AG08396 (cell line): ENCODE measurements at regions not wholly inside any gene's neighbourhood (a gene's known extent, or its start where the extent isn't known, plus 50 kb on each side); places are given as distances from the start of the nearest gene placed in this dataset.
A peak's percentile ranks its signal among the peaks of the same experiment; 100 is the strongest.
"Not testable (repeated sequence)": the region's sequence is repeated elsewhere in the genome, so short reads cannot be mapped to it uniquely, and the experiment has no call there.

Source experiments
- DNase-seq: peaks from one replicate; pipeline ENCODE4 v3.0.0; 2012; ENCODE audit warnings: low spot score, mixed read lengths

DNA sequence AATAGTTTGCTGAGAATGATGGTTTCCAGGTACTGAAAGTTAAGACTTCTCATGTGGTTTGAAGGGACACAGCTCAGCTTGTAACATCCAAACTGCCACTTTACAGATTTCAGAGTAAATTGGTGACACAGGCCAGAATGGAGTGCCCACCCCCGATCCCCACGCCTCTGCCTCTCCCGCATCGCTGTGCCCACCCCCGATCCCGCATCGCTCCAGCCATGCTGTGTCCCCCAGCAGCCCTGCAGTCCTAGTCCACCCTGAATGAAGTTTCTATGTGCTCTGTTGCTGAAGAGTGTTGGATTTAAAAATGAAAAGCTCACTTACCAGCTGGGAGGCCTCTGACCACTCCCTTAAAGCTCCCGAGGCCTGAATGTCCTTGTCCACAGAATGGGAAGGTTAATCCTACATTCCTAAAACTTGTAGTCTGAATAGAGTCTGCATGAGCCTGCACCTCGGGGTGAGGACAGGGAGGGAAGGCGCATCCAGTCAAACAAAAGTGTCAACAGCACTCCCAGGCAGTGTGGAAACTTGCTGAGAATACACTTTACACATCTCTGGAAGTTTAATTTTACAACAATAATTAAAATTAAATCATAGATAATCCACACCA lies 176.4 kb upstream of the ID2 start:
- no peak for DNase-seq

DNA sequence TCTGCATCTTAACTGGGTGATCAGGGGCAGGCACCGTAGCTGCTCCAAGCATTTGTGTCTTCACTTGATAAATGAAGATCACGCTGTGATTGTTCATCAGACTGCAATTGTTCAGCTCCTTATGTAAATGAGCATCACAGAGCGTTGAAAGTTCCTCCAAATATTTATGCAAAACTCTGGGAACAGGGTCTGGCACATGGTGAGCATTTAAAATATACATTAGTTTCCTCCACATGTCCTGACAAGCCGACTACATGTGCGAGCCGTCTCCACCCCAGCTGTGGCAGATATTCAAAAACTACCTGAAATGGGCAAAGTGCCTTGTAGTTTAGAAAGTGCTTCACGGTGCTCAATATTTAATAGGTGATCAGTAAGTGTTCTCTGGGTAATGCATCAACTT lies 175.1 kb upstream of the ID2 start:
- DNase-seq: no peak

DNA sequence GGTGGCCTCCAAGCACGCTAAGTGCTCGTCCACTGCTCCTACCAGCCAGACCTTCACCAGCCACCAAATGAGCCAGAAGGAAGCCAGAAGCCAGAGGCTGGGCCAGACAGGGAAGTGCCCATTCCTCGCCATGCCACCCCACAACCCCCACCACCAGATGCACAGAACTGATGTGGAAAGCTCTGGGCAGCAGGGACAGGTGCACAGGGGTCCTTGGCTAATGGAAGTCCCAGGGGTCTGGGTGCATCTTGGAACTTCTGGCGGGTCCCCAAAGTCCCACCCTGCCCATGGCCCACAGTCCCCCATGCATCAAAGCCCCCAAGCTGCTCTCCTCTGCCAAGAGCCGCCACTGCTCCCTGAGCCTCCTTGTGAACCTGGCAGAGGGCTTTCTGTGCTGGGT lies 173.1 kb upstream of the ID2 start:
- no peak for DNase-seq

DNA sequence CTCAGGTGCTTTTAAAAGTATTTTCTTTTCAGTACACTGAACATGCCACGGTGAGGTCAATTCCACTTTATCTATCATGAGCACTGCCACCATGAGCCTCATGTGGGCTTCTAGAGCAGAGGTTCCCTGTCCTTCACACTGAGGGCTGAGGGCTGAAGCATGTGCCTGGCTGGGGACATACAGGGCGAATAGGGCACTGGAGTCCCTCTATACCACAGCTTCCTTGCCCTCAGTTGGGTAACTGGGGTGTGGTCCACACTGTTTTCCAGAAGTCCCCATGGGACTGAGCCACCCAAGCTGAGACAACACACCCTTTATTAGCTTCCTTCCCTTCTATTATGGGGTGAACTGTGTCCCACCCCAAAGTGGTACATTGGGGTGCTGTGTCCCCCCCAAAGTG lies 172.2 kb upstream of the ID2 start:
- DNase-seq: no peak

DNA sequence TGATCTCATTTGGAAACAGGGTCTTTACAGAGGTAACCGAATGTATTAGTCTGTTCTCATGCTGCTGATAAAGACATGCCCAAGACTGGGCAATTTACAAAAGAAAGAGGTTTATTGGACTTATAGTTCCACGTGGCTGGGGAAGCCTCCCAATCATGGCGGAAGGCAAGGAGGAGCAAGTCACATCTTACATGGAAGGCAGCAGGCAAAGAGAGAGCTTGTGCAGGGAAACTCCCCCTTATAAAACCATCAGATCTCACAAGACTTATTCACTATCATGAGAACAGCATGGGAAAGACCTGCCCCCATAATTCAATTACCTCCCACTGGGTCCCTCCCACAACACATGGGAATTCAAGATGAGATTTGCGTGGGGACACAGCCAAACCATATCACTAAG lies 171.8 kb upstream of the ID2 start:
- not testable (repeated sequence) for DNase-seq

DNA sequence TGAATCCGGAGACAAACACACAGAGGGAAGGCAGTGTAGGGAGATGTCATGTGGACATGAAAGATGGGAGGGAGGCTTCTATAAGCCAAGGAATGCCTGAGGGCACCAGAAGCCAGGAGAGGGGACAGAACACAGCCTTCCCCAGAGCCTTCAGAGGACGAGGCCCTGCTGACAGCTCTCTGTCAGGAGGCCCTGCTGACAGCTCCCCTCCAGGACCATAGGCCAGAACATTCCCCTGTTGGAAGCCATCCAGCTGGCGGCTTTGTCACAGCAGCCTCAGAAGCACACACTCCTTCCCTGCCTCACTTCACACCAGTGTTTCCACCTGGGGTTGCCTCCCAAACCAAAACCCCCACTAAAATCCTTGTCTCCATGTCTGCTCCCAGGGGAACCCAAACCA lies 171.3 kb upstream of the ID2 start:
- DNase-seq: no peak

DNA sequence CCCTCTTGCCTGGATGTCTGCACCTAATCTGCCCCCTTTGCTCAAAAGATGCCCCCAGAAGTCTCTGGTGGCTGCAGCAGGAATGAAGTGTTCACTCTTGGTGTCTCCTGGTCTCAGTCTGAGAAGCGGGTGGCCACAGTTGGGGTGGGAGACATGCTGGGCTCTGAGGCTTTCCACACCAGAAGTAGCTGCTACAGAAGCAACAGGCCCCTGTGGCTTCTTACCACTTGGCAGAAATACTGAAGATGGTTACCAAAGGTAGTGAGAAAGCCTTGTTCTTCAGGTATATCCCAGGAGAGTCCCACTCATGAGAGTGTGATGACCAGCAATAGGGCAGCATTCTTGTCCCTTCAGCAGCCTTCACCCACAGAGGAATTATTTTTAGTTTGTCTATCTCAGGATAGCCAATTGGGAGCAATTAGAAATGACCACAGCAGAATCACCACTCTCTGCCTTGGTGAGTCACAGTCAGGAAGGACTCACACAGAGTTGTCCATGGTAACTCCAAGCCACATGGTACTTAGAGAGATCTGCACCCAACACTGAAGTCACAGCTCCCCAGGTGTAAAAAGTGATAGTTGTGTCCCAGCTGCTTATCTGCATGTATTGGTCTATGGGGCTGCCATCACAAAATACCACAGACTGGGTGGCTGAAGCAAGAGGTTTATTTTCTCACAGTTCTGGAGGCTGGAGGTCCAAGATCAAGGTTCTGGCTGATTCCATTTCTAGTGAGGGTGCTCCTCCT lies 169.8 kb upstream of the ID2 start:
- DNase-seq: peak; percentile 75

DNA sequence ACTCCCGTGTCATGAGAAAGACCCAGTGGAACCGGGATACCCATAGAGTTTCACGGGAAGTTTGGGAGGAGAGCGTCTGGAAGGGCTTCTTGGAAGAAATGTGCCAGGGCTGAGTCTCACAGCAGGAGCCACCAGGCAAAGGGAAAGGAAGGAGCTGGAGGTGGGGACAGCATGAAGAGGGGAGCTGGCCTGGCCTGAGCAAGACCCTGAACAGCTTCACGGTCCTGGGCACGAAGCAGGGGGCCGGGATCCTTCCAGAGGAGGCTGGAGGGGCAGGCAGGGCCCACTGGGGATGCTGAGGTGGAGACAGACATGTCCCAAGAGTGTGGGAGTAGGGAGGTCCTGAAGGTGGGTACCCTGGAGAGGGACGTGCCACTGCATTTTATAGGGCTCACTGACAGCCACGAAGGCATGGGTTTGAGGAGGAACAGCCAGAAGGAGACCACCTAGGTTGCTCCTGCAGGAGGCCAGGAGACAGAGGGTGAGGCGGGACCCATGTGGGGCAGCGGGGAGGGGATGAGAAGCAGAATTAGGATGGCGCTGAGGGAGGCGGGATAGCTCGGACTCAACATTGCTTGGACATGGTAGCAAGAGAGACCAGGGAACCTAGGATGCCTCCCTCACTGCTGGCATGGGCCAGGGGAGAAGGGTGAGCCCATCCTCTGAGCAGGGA lies 168.1 kb upstream of the ID2 start:
- no peak for DNase-seq

DNA sequence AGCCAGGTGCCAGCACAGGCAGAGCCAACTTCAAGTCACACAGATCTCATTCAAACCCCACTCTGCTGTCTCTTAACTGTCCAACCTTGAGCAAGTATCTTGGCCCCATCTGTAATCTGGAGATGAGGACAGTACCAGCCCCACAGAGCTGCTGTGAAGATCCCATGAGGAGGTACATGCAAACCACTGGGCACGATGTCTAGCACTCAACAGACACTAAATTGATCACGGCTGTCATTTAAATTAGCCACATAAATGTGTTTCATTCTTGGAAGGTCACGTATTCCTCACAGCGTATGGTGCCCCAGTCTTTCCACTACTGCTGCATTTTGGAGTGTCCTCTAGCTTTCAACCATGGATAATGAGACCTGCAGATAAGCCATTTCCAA lies 167.6 kb upstream of the ID2 start:
- no peak for DNase-seq

DNA sequence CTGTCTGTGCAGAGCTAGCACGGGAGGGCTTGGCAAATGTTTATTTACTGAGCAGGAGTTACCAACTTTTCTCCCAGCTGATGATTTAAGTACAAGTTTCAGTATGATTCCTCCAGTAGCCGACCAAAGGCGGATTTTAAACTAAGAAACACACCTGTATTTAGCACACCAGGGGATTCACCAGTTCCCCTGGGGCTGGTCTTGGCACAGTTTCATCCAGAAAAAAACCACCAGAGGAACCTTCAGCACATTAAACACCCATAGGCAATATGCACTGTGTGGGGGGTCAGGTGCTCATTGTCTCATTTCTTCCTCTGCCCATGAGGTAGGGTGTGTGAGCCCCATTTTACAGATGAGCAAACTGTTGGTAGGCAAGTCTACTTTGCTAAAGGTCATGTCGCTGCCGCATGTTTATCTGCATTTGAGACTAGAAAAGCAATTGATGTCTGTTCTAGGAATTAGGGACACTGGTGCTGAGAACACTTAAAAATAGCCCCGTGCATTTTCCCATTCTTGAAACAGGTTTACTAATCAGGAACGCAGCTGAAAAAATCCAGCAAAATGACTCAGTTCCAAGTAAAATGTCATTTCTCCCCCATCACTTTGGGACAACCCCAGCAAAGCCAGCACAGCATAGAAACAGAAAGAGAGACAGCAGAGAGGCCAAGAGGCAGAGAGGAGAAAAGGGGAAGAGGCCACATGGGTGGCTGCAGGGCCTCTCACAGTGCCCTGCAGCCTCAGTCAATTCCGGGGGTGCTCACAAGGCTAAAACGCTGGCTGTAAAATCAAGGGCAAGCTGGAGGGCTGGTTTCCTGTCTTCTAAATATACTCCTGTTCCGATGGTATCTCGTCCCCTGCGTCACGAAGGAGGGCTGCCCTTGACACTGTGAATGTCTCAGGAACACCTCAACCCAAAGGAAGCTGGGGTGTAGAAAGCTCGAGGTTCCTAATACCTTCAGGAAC lies 166.8 kb upstream of the ID2 start:
- DNase-seq: no peak

DNA sequence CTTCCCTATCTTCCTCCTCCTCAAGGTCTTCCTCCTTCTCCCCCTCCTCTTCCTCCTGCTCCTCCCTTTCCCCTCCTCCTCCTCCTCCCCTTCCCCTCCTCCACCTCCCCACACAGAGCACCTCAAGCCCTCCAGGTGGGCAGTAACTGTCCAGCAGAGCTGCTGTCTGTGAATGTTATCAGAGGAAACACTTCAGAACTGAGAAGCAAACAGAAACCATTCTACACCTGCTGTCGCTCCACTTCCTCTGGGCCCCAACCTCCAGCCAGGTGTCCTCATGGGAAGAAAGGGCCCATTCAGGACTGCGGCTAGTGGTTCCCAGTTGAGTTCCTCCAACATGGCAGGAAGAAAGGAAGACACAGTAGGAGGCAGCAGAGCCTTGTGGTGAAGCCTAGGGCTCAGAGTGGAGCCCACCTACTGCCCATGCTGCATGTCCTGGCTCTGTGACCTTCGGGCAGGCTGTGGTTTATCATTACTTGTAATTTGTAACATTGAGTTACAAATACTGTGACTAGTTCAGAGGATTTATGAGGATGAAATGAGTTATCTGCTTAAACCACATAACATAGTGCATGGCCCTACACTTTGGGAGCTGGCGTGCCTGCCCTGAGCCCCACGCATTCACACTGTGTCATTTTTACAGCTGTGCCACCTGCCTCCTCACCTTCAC lies 165.9 kb upstream of the ID2 start:
- DNase-seq: no peak

DNA sequence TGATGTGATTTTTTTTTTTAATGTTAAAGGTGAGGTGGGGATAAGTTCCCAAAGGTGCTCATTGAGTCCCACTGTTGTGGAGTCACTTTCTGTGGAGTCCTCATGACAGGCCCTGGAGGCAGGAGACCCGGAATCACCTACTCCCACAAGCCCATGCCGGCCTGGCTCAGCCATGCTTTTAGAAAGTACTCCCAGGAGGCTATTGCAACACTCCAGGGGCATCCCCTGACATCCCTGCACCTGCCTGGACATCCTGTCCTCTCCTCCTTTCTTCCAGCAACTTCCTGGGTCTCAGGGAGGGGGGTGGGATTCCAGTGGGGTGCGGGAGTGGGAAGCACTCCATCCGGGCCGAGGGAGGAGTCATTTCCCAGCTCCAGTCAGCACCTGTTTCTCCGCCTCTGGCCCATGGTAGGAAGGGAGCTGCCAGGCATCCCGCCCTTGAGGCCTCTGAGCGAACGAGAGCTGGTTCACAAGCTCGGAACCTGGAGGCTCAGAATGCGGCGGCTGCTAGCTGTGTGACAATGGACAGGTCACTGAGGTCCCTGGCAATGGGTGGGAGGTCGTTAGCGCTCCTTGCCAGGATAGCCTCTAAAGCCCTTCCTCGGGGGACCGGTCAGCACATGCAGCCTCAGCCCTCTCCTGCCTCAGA lies 163.9 kb upstream of the ID2 start:
- DNase-seq: no peak

DNA sequence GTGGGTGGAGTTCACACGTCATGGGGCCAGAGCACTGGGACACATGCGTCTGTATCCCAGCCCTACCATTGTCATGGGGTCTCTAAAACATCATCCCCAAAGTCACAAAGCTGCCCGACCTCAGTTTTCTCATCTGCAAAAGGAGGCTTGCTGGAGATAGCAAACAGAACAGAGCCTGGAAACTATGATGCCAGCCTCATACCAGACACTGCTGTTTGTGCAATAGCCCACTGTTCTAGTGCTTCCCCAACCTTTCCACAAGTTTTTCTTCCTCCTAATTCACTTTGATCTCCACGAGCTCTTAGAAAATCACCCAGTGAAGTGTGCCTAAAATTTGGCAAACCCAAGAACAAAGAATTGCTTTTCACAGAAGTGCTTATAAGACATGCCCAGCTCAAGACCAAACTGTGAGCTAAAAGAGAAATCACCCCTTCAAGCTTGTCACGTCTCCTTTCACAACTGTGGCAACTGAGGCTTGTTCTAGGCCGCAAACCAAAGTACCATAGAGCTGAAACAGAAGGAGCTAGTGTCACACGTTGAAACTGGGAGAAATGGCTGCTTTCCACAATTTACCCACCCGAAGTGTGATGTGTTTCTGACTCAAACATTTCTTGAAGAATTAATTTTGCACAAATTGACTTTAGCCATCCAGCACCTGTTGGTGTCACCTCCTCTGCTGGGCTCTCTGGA lies 162.7 kb upstream of the ID2 start:
- no peak for DNase-seq

DNA sequence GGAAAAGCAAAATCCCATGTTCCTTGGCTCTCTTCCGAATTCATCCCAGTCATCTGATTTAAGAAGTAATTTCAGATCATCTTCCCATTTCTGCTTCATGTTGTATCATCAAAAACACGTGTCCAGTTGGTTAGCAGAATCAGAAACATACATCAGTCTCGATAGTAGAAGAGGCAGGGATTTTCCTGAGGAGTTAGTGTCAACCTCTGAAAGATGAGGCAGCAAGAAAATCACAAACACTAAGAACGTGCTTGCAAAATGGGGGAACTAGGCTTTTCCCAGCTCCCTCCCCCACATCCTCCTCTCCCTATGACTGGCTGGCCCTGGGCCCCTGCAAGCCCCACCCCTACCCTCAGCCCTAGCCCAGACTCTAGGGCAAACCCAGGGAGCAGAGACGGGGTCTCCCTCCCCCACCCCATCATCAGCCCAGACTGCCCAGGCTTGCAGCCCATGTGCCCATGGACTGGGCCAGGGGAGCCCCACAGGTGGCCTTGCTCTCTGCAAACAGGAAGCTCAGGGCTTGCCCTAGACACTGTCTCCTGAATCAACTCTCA lies 161.0 kb upstream of the ID2 start:
- no peak for DNase-seq

DNA sequence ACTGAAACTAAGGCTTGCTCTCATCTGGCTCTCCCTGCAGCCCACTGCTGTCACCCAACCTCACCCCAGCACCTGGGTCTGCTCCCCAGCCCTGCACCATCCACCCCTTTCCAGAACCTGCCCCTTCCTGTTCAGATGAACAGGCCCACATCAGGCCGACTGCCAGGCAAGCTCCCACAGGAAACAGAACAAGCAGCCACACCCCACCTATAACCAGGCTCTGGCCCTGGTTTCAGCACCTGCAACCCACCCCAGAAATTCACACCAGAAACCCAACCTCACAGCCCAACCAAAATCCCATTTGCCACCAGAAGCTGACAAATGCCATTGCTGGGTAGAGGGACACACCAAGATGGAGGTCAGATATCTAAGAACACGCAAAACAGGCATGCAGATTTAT lies 159.2 kb upstream of the ID2 start:
- no peak for DNase-seq

DNA sequence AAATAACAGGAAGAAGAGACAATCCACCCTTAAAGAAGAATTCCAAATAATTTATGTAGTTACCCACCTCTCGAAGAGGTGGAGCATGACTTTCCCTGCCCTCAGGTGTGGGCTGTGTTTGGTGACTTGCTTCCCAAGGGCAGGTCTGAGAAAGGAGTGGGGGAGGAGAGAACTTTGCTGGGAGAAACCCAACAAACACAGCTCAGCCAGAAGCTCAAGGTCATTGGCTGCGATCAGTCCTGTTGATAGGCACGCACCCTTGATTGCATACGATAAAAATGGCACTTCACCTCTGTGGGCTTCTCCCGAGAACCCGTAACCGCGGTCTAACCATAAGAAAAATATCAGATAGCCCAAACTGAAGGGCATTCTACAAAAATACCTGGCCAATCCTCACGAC lies 157.5 kb upstream of the ID2 start:
- no peak for DNase-seq

DNA sequence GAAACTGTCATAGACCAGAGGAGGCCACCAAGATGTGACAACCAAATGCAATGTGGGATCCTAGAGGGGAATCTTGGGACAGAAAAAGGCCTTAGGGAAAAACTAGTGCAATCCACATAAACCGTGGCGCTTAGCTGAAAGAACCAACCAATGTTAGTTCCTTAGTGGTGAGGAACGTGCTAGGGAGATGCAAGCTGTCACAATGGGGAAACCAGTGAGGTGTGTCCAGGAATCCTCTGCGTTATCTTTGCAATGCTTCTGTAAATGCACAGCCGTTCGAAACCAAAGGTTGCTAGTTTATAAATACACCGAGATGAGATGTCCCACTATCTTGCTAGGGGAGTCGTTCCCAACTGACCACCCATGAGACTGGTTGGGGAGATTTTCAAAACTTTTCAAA lies 157.0 kb upstream of the ID2 start:
- DNase-seq: no peak

DNA sequence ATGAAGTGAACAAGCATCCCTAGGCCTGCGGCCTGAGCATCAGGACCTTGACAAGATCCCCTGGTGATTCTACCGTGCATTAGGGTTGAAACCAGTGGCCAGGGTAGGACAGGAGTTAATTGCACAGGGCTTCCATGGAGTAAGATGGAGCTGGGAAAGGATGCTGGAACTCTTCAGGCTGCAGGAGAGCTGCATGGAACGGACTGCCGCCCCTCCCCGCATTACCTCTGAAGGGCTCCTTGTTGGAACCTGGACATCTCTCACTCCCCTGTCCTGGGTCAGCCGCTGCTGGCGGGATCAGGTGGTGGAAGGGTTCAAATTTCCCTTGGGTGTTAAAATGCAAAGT lies 156.6 kb upstream of the ID2 start:
- DNase-seq: no peak

DNA sequence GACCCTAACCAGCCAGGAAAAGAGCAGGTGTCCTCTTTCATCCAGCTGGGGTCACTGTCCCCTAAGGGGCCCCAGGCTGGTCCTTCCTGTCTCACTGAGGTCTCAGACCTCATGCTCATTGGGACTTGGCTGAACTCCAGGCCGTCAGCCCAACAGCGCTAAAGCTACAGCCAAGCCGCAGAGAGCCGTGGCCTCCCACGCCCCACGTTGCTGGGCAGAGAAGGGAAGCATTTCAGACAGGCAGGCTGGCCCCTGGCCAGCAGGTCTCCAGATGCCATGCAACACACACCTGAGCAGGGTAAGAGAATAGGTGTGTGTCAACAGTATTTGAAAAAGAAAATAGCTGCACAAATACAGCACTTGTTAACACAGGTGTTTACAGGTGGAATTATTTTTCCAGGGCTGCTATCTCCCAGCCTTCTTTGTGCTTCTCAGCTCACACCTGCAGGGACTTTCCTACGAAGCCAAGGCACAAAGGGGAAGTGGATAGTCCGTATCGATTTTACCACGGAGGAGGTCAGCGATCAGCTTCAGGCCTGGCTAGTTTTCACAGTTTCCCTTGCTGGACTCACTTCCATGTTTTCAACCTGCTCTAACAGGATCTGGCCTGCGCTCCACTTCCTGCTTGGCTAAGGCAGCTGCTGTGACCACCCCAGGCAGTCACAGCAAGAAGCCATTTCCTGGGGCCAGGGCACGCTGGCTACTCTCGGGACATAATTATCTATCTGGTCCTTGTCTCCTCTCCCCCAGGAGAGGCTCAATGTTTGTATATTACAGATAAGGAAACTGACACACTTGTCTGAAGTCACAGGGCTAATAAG lies 156.1 kb upstream of the ID2 start:
- no peak for DNase-seq

DNA sequence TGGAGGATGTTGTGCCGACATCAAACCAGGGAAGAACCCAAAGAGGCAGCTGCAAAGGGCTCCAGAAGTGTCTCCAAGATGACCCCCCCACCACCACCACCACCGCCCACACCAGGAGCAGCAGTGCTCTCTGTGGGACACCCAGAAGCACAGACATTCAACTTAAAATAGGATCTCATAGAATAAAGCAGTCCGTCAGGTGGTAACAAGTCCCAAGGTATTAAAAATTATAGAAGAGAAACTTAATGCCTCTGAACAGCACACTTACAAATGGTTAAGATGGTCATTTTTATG lies 155.5 kb upstream of the ID2 start:
- DNase-seq: no peak
